HUES48 (cell line): ENCODE measurements at regions not wholly inside any gene's neighbourhood (a gene's known extent, or its start where the extent isn't known, plus 50 kb on each side); places are given as distances from the start of the nearest gene placed in this dataset.

Experiments used
- H3K27ac ChIP-seq: one replicate; pipeline ENCODE4 v1.7.0; 2013; ENCODE audit warnings: low read depth, low read length, inconsistent platforms
- H3K27me3 ChIP-seq: 2 replicates; pipeline ENCODE4 v1.6.1; 2013; ENCODE audit warnings: mild to moderate bottlenecking, low read length; ENCODE audit not compliant: control insufficient read depth, insufficient read depth
- H3K36me3 ChIP-seq: 2 replicates; pipeline ENCODE4 v1.6.1; 2013; ENCODE audit warnings: low read length; ENCODE audit not compliant: control insufficient read depth, insufficient read depth
- H3K4me1 ChIP-seq: 2 replicates; pipeline ENCODE4 v1.6.1; 2013; ENCODE audit warnings: mild to moderate bottlenecking, low read length; ENCODE audit not compliant: control insufficient read depth, insufficient read depth
- H3K4me3 ChIP-seq: 2 replicates; pipeline ENCODE4 v1.5.1; 2013; ENCODE audit warnings: mild to moderate bottlenecking, low read depth, low read length
- H3K9ac ChIP-seq: 2 replicates; pipeline ENCODE4 v1.6.1; 2013; ENCODE audit warnings: mild to moderate bottlenecking, low read depth, low read length, moderate library complexity
- H3K9me3 ChIP-seq: 2 replicates; pipeline ENCODE4 v1.6.1; 2013; ENCODE audit warnings: low read length; ENCODE audit not compliant: control insufficient read depth, insufficient read depth

- H3K27me3 ChIP-seq = no peaks in the 10 kb centered on the region
- no peak overlapping the region for H3K4me3 ChIP-seq
- H3K9me3 ChIP-seq = no peaks in the 10 kb centered on the region
- H3K4me1 ChIP-seq = no peaks in the 10 kb centered on the region
- H3K36me3 ChIP-seq = no peaks in the 10 kb centered on the region
- no peak overlapping the region for H3K9ac ChIP-seq
- no peak overlapping the region for H3K27ac ChIP-seq
Observed at GRCh38 chr11:19332476-19332875, 91.7 kb upstream of the E2F8 start.

GRCh38 chr11:19330416-19330815, 89.7 kb upstream of the E2F8 start:
- Histone ChIP-seq H3K27ac (no peak overlapping the region), H3K4me1 (no peaks in the 10 kb centered on the region), H3K4me3 (no peak overlapping the region), H3K27me3 (no peaks in the 10 kb centered on the region), H3K9ac (no peak overlapping the region), H3K9me3 (no peaks in the 10 kb centered on the region), H3K36me3 (no peaks in the 10 kb centered on the region)

GRCh38 chr11:19329970-19330369, 89.2 kb upstream of the E2F8 start:
- no peak overlapping the region for H3K4me3 ChIP-seq
- no peaks in the 10 kb centered on the region for H3K36me3 ChIP-seq
- H3K9me3 ChIP-seq = no peaks in the 10 kb centered on the region
- H3K9ac ChIP-seq = no peak overlapping the region
- no peaks in the 10 kb centered on the region for H3K27me3 ChIP-seq
- H3K27ac ChIP-seq = no peak overlapping the region
- no peaks in the 10 kb centered on the region for H3K4me1 ChIP-seq

GRCh38 chr11:19328586-19329311, 88.0 kb upstream of the E2F8 start:
- Histone ChIP-seq H3K9ac (no peak overlapping the region), H3K9me3 (no peaks in the 10 kb centered on the region), H3K27ac (no peak overlapping the region), H3K36me3 (no peaks in the 10 kb centered on the region), H3K4me3 (no peak overlapping the region), H3K4me1 (no peaks in the 10 kb centered on the region), H3K27me3 (no peaks in the 10 kb centered on the region)

- H3K9me3 ChIP-seq = no peaks in the 10 kb centered on the region
- no peaks in the 10 kb centered on the region for H3K4me1 ChIP-seq
- no peaks in the 10 kb centered on the region for H3K36me3 ChIP-seq
- H3K4me3 ChIP-seq = no peak overlapping the region
- H3K9ac ChIP-seq = no peak overlapping the region
- no peaks in the 10 kb centered on the region for H3K27me3 ChIP-seq
- H3K27ac ChIP-seq = no peak overlapping the region
Observed at GRCh38 chr11:19327280-19327679, 86.5 kb upstream of the E2F8 start.

GRCh38 chr11:19326499-19326898, 85.8 kb upstream of the E2F8 start:
- no peak overlapping the region for H3K9ac ChIP-seq
- H3K27ac ChIP-seq = no peak overlapping the region
- no peak overlapping the region for H3K4me3 ChIP-seq
- H3K27me3 ChIP-seq = no peaks in the 10 kb centered on the region
- H3K9me3 ChIP-seq = no peaks in the 10 kb centered on the region
- no peaks in the 10 kb centered on the region for H3K4me1 ChIP-seq
- H3K36me3 ChIP-seq = no peaks in the 10 kb centered on the region

- H3K27ac ChIP-seq = no peak overlapping the region
- no peak overlapping the region for H3K9ac ChIP-seq
- H3K36me3 ChIP-seq = no peaks in the 10 kb centered on the region
- no peak overlapping the region for H3K4me3 ChIP-seq
- H3K4me1 ChIP-seq = no peaks in the 10 kb centered on the region
- H3K9me3 ChIP-seq = no peaks in the 10 kb centered on the region
- no peaks in the 10 kb centered on the region for H3K27me3 ChIP-seq
Observed at GRCh38 chr11:19323502-19323901, 82.8 kb upstream of the E2F8 start.

GRCh38 chr11:19321351-19321750, 80.6 kb upstream of the E2F8 start:
- H3K4me3 ChIP-seq = no peak overlapping the region
- H3K4me1 ChIP-seq = no peaks in the 10 kb centered on the region
- no peaks in the 10 kb centered on the region for H3K27me3 ChIP-seq
- no peaks in the 10 kb centered on the region for H3K36me3 ChIP-seq
- no peak overlapping the region for H3K9ac ChIP-seq
- no peak overlapping the region for H3K27ac ChIP-seq
- no peaks in the 10 kb centered on the region for H3K9me3 ChIP-seq

- no peak overlapping the region for H3K27ac ChIP-seq
- no peaks in the 10 kb centered on the region for H3K36me3 ChIP-seq
- no peaks in the 10 kb centered on the region for H3K27me3 ChIP-seq
- H3K9me3 ChIP-seq = no peaks in the 10 kb centered on the region
- no peaks in the 10 kb centered on the region for H3K4me1 ChIP-seq
- H3K4me3 ChIP-seq = no peak overlapping the region
- no peak overlapping the region for H3K9ac ChIP-seq
Observed at GRCh38 chr11:19320827-19321226, 80.1 kb upstream of the E2F8 start.

GRCh38 chr11:19316434-19316833, 75.7 kb upstream of the E2F8 start:
- H3K4me3 ChIP-seq = no peak overlapping the region

GRCh38 chr11:19315511-19315910, 74.8 kb upstream of the E2F8 start:
- no peak overlapping the region for H3K4me3 ChIP-seq

More at GRCh38 chr11:19316434-19316833, 75.7 kb upstream of the E2F8 start:
- Histone ChIP-seq H3K36me3 (no peaks in the 10 kb centered on the region), H3K27me3 (no peaks in the 10 kb centered on the region), H3K27ac (no peak overlapping the region), H3K9me3 (no peaks in the 10 kb centered on the region), H3K4me1 (no peaks in the 10 kb centered on the region), H3K9ac (no peak overlapping the region)

More at GRCh38 chr11:19315511-19315910, 74.8 kb upstream of the E2F8 start:
- H3K27me3 ChIP-seq = no peaks in the 10 kb centered on the region
- H3K4me1 ChIP-seq = no peaks in the 10 kb centered on the region
- H3K9me3 ChIP-seq = no peaks in the 10 kb centered on the region
- H3K27ac ChIP-seq = no peak overlapping the region
- no peak overlapping the region for H3K9ac ChIP-seq
- H3K36me3 ChIP-seq = no peaks in the 10 kb centered on the region
